HL-60 (cell line): ENCODE measurements at regions not wholly inside any gene's neighbourhood (a gene's known extent, or its start where the extent isn't known, plus 50 kb on each side); places are given as distances from the start of the nearest gene placed in this dataset.

Experiments
- GABPA ChIP-seq: IDR thresholded peaks from 2 replicates; pipeline ENCODE4 v1.6.1; 2012; ENCODE audit warnings: low read depth
- POLR2AphosphoS5 ChIP-seq: IDR thresholded peaks from 2 replicates; pipeline ENCODE4 v1.6.1; 2012; ENCODE audit warnings: low read depth
- TF ChIP-seq, protein P1 (sequence below): IDR thresholded peaks from one replicate; pipeline ENCODE4 v1.5.1; 2011; ENCODE audit warnings: low read length, control low read depth, inconsistent platforms; ENCODE audit not compliant: insufficient read depth

DNA sequence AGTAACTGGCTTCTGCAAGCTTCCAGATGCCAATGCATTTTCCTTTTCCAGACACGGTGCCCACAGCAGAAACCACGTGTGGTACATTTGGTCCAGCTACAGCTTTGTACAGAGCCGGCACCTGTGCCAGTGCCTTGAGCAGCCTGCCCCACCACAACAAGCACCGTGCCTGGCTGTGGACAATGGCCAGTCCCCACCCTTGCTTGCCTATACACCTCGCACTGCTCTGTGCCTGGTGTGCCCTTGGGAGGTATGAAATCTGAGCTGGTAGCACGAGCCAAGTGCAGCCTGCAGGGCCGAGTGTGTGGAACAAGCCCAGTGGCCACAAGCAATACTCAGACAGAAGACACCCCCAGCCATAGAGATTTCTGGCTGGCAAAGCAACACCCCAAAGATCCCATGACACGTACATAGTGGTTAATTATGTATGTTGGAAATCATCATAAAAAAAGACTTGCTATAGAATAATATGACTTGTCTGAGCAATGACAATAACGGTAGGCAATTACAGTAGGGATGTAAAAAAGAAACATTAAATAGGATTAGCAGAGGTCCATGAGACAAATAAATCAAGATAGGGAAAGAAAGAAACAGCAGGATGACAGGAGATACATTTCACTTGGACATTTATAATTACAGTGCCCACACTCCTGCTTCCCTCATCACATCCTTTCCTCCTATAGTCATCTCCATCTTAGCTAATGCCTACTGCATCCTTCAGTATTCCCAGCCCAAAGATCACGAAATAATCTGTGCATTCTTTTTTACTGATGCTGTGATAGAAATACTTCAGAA is 1399.5 kb downstream of the PCDH9 start:
- TF ChIP-seq, protein P1, sequence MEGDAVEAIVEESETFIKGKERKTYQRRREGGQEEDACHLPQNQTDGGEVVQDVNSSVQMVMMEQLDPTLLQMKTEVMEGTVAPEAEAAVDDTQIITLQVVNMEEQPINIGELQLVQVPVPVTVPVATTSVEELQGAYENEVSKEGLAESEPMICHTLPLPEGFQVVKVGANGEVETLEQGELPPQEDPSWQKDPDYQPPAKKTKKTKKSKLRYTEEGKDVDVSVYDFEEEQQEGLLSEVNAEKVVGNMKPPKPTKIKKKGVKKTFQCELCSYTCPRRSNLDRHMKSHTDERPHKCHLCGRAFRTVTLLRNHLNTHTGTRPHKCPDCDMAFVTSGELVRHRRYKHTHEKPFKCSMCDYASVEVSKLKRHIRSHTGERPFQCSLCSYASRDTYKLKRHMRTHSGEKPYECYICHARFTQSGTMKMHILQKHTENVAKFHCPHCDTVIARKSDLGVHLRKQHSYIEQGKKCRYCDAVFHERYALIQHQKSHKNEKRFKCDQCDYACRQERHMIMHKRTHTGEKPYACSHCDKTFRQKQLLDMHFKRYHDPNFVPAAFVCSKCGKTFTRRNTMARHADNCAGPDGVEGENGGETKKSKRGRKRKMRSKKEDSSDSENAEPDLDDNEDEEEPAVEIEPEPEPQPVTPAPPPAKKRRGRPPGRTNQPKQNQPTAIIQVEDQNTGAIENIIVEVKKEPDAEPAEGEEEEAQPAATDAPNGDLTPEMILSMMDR = no peak
- TF ChIP-seq POLR2AphosphoS5 (no peak), GABPA (no peak)
